ENCODE measurements at regions not wholly inside any gene's neighbourhood (a gene's known extent, or its start where the extent isn't known, plus 50 kb on each side); places are given as distances from the start of the nearest gene placed in this dataset.

DNA sequence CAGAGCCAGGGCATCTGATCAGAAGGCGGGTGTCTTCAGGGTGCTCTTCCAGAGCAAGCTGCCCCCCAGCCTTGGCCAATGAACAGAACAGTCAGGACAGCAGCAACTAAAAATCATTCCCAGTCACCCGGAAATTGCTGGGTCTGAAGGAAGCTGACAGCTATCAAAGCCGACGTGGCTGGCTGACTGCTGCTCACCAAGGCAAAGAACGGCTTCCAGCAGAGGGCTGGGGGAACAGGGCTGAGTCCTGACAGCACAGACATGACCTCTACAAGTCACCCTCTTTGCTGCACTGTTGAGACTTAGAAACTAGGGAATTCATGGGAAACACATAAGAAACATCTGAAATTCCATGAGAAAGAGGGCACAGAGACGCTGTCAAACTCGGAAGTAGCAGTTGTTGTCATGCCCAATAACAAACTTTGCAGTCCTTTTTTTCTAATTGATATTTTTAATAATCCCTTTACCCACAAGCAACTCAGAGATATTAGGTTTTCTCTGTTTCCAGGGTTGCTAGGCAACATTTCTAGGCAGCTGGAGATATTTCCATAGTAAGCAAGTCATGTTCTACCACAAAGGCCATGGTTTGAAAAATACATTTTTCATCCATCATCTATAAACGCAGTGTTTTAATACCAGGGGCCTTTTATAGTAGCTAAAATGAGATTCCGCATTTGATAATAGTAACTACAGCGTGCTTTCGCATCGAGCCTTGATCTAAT, 365.2 kb downstream of the SEC23A start:
- no peak overlapping the region for H3K4me3 Mint-ChIP-seq
- intact Hi-C loops (cut with DNase I, micrococcal nuclease): no loop called here

GRCh38 chr14:38735005-38735404, 368.0 kb downstream of the SEC23A start:
- H3K36me3 ChIP-seq (ENCODE audit: insufficient read depth, low read length): no peaks in the 10 kb centered on the region
- Mint-ChIP-seq H3K27me3 (no peaks in the 10 kb centered on the region), H3K36me3 (ENCODE audit: low read depth) (no peaks in the 10 kb centered on the region), H3K9me3 (no peaks in the 10 kb centered on the region), H3K4me1 (ENCODE audit: low read depth) (no peaks in the 10 kb centered on the region), H3K4me3 (no peak overlapping the region), H3K27ac (no peak overlapping the region)
- ATAC-seq (ENCODE audit: poor library complexity) (no peak), DNase-seq (peak in 3 of 14 experiments; percentile 3 to 9 (median 6))
- H3K4me1 ChIP-seq (ENCODE audit: insufficient read depth, low read length): no peaks in the 10 kb centered on the region
- intact Hi-C loops (cut with DNase I, micrococcal nuclease): no loop called here
- no peak overlapping the region for H3K4me3 ChIP-seq (ENCODE audit: low read length)
- H3K27ac ChIP-seq (ENCODE audit: low read depth in 1 of 2, low read length in 2 of 2): no peak overlapping the region
- ChIA-PET CTCF (no interaction called here), POLR2A (no interaction called here)
- no peaks in the 10 kb centered on the region for H3K9me3 ChIP-seq (ENCODE audit: control insufficient read depth in 1 of 2, insufficient read depth in 1 of 2, low read length in 2 of 2)
- TF ChIP-seq CTCF (IDR thresholded peaks at IDR 0.05): no peak
- H3K27me3 ChIP-seq (ENCODE audit: control insufficient read depth in 1 of 2, insufficient read depth in 2 of 2, low read length in 2 of 2): no peaks in the 10 kb centered on the region

More for the DNA sequence above, 365.2 kb downstream of the SEC23A start:
- Histone ChIP-seq H3K9me3 (ENCODE audit: control insufficient read depth in 1 of 2, insufficient read depth in 1 of 2, low read length in 2 of 2) (no peaks in the 10 kb centered on the region), H3K36me3 (ENCODE audit: insufficient read depth, low read length) (no peaks in the 10 kb centered on the region), H3K27ac (ENCODE audit: low read depth in 1 of 2, low read length in 2 of 2) (no peak overlapping the region), H3K4me3 (ENCODE audit: low read length) (no peak overlapping the region), H3K27me3 (ENCODE audit: control insufficient read depth in 1 of 2, insufficient read depth in 2 of 2, low read length in 2 of 2) (no peaks in the 10 kb centered on the region), H3K4me1 (ENCODE audit: insufficient read depth, low read length) (no peaks in the 10 kb centered on the region)
- Mint-ChIP-seq H3K36me3 (ENCODE audit: low read depth) (no peaks in the 10 kb centered on the region), H3K4me1 (ENCODE audit: low read depth) (no peaks in the 10 kb centered on the region), H3K27ac (no peak overlapping the region), H3K9me3 (no peaks in the 10 kb centered on the region), H3K27me3 (no peaks in the 10 kb centered on the region)
- no peak for TF ChIP-seq CTCF (IDR thresholded peaks at IDR 0.05)
- DNase-seq (no peak), ATAC-seq (ENCODE audit: poor library complexity) (no peak)
- POLR2A ChIA-PET: no interaction called here
- CTCF ChIA-PET: no interaction called here

- H3K4me1 ChIP-seq (ENCODE audit: insufficient read depth, low read length): no peaks in the 10 kb centered on the region
- H3K4me3 Mint-ChIP-seq: no peak overlapping the region
- H3K36me3 Mint-ChIP-seq (ENCODE audit: low read depth): no peaks in the 10 kb centered on the region
- peaks cover 0 to 3% of the 10 kb centered on the region in 2 experiments for H3K27me3 ChIP-seq (ENCODE audit: control insufficient read depth in 1 of 2, insufficient read depth in 2 of 2, low read length in 2 of 2)
- peaks cover 0 to 9% of the 10 kb centered on the region in 2 experiments for H3K9me3 ChIP-seq (ENCODE audit: control insufficient read depth in 1 of 2, insufficient read depth in 1 of 2, low read length in 2 of 2)
- CTCF ChIA-PET: no interaction called here
- H3K4me3 ChIP-seq (ENCODE audit: low read length): no peak overlapping the region
- H3K4me1 Mint-ChIP-seq (ENCODE audit: low read depth): no peaks in the 10 kb centered on the region
- H3K27ac ChIP-seq (ENCODE audit: low read depth in 1 of 2, low read length in 2 of 2): no peak overlapping the region
- H3K27ac Mint-ChIP-seq: no peak overlapping the region
- H3K27me3 Mint-ChIP-seq: no peaks in the 10 kb centered on the region
- ATAC-seq (ENCODE audit: poor library complexity): no peak
- POLR2A ChIA-PET: no interaction called here
- H3K9me3 Mint-ChIP-seq: no peaks in the 10 kb centered on the region
- TF ChIP-seq CTCF (IDR thresholded peaks at IDR 0.05): no peak
- H3K36me3 ChIP-seq (ENCODE audit: insufficient read depth, low read length): no peaks in the 10 kb centered on the region
- DNase-seq: no peak
- intact Hi-C loops (cut with DNase I, micrococcal nuclease): no loop called here
Measured at GRCh38 chr14:38731962-38732361, 371.1 kb downstream of the SEC23A start.
